ENCODE measurements at regions not wholly inside any gene's neighbourhood (a gene's known extent, or its start where the extent isn't known, plus 50 kb on each side); places are given as distances from the start of the nearest gene placed in this dataset.
A peak's percentile ranks its signal among the peaks of the same experiment; 100 is the strongest.

DNA sequence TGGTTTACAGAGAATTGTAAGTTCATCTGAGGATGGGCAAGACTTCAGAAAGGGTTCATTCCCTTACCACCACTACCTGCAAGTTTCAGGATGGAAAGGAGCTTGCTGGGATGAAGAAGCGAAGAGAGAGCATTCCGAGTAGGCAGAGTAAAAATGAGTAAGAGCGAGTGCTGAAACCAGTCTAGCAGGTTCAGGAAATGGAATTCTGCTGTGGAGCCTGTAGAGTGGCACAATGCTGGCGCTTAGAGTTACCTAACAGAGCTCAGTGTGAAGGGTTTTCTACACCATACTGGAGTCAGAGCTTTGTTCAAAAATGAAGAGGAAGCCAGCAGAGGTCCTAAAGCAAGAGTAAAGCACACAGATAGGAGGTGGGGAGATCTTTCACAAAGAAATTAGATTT is 179.2 kb upstream of the ZC3H12C start:
- TF ChIP-seq, protein P1, sequence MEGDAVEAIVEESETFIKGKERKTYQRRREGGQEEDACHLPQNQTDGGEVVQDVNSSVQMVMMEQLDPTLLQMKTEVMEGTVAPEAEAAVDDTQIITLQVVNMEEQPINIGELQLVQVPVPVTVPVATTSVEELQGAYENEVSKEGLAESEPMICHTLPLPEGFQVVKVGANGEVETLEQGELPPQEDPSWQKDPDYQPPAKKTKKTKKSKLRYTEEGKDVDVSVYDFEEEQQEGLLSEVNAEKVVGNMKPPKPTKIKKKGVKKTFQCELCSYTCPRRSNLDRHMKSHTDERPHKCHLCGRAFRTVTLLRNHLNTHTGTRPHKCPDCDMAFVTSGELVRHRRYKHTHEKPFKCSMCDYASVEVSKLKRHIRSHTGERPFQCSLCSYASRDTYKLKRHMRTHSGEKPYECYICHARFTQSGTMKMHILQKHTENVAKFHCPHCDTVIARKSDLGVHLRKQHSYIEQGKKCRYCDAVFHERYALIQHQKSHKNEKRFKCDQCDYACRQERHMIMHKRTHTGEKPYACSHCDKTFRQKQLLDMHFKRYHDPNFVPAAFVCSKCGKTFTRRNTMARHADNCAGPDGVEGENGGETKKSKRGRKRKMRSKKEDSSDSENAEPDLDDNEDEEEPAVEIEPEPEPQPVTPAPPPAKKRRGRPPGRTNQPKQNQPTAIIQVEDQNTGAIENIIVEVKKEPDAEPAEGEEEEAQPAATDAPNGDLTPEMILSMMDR (IDR thresholded peaks at IDR 0.05; ENCODE audit: low read length, missing control alignments) = no peak
- H3K4me3 ChIP-seq (replicated peaks; ENCODE audit: low read depth, low read length) = no peak overlapping the region
- DNase-seq (ENCODE audit: low read depth) = no peak

- DNase-seq (ENCODE audit: low read depth) = peak; percentile 48
- TF ChIP-seq, protein P1 (IDR thresholded peaks at IDR 0.05; ENCODE audit: low read length, missing control alignments) = no peak
- H3K4me3 ChIP-seq (replicated peaks; ENCODE audit: low read depth, low read length) = no peak overlapping the region
Measured at GRCh38 chr11:109914809-109915653, 178.2 kb upstream of the ZC3H12C start.

DNA sequence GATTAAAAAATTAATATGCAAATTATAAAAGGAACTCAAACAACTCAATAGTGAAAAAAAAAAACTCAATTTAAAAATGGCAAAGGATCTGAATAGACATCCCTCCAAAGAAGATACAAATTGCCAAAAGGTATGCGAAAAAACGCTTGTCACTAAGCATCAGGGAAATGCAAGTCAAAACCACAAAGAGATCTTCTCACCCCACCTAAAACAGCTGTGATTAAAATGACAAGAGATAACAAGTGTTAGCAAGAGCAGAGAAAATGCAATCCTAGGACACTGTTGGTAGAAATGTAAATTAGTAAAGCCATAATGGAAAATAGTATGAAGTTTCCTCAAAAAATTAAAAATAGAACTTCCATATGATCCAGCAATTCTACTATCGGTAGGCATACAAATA is 166.3 kb upstream of the ZC3H12C start:
- no peak for DNase-seq (ENCODE audit: low read depth)
- H3K4me3 ChIP-seq (replicated peaks; ENCODE audit: low read depth, low read length) = no peak overlapping the region
- TF ChIP-seq, protein P1 (IDR thresholded peaks at IDR 0.05; ENCODE audit: low read length, missing control alignments) = no peak

GRCh38 chr11:109929308-109929707 is 163.9 kb upstream of the ZC3H12C start:
- TF ChIP-seq, protein P1 (IDR thresholded peaks at IDR 0.05; ENCODE audit: low read length, missing control alignments) = no peak
- H3K4me3 ChIP-seq (replicated peaks; ENCODE audit: low read depth, low read length) = no peak overlapping the region
- no peak for DNase-seq (ENCODE audit: low read depth)

GRCh38 chr11:109933126-109933525 is 160.1 kb upstream of the ZC3H12C start:
- TF ChIP-seq, protein P1 (IDR thresholded peaks at IDR 0.05; ENCODE audit: low read length, missing control alignments) = no peak
- no peak overlapping the region for H3K4me3 ChIP-seq (replicated peaks; ENCODE audit: low read depth, low read length)
- DNase-seq (ENCODE audit: low read depth) = peak; percentile 59

DNA sequence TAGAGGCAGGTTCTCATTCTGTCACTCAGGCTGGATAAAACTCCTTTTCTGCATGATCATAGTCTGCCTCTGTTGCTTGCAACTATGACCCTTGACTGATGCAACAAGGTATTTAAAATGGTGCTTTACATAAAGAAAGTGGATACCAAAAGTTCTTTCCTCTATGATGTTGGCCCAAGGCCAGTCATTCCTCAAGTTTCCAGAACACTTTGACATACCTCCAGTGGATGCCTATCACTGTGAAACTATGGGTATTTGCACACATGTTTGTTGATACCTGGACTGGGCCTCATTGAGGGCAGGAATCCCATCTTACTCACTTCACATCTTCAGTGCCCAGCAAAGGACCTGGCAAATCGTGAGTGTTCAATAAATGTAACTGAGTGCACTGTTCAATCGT is 159.0 kb upstream of the ZC3H12C start:
- TF ChIP-seq, protein P1 (IDR thresholded peaks at IDR 0.05; ENCODE audit: low read length, missing control alignments) = no peak
- DNase-seq (ENCODE audit: low read depth) = no peak
- no peak overlapping the region for H3K4me3 ChIP-seq (replicated peaks; ENCODE audit: low read depth, low read length)
